HFF-Myc (cell line): ENCODE measurements at regions not wholly inside any gene's neighbourhood (a gene's known extent, or its start where the extent isn't known, plus 50 kb on each side); places are given as distances from the start of the nearest gene placed in this dataset.

Experiments
- DNase-seq: peaks from one replicate; pipeline ENCODE4 v3.0.0-alpha.2; 2011; ENCODE audit warnings: low read depth; ENCODE audit errors: extremely low read depth
- H3K4me3 ChIP-seq: replicated peaks from 2 replicates; pipeline ENCODE4 v1.5.1; 2011; ENCODE audit warnings: low read depth, mild to moderate bottlenecking, control low read depth, low read length
- TF ChIP-seq, protein P1 (sequence below): IDR thresholded peaks from 2 replicates; pipeline ENCODE4 v1.5.1; 2012; ENCODE audit warnings: mild to moderate bottlenecking, low read depth, low read length, control low read depth; ENCODE audit errors: missing control alignments

DNA sequence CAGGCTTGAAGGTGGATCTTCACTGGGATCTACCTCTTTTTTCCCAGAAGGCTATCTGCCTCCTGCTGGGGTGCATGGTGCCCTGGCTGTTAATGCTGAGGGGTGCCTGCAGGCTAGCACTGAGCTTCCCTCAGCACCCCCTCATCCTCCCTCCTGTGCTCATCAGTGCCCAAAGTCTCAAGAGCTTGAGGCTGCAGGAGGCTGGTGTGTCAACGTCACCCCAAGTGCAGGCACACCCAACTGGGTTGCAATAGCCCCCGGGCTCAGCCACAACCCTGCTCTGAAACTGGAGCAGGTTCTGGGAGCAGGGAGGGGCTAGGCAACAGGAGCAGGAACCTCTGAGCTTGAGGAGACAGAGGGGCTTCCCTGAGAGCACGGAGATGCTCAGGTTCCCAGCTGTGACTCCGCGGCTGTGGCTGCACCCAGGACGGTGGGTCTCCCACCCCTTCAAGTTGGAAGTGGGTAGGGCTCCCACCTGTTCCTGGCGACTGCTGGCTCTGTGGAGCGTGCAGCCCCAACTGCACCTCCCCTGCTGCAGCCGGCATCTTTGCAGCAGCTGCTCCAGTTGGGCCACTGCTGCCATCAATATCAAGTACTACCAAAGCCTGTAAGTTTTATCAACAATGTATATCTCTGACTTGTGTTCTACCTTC, 1266.6 kb upstream of the C9orf72 start:
- DNase-seq = no peak
- no peak overlapping the region for H3K4me3 ChIP-seq
- TF ChIP-seq, protein P1, sequence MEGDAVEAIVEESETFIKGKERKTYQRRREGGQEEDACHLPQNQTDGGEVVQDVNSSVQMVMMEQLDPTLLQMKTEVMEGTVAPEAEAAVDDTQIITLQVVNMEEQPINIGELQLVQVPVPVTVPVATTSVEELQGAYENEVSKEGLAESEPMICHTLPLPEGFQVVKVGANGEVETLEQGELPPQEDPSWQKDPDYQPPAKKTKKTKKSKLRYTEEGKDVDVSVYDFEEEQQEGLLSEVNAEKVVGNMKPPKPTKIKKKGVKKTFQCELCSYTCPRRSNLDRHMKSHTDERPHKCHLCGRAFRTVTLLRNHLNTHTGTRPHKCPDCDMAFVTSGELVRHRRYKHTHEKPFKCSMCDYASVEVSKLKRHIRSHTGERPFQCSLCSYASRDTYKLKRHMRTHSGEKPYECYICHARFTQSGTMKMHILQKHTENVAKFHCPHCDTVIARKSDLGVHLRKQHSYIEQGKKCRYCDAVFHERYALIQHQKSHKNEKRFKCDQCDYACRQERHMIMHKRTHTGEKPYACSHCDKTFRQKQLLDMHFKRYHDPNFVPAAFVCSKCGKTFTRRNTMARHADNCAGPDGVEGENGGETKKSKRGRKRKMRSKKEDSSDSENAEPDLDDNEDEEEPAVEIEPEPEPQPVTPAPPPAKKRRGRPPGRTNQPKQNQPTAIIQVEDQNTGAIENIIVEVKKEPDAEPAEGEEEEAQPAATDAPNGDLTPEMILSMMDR = no peak

DNA sequence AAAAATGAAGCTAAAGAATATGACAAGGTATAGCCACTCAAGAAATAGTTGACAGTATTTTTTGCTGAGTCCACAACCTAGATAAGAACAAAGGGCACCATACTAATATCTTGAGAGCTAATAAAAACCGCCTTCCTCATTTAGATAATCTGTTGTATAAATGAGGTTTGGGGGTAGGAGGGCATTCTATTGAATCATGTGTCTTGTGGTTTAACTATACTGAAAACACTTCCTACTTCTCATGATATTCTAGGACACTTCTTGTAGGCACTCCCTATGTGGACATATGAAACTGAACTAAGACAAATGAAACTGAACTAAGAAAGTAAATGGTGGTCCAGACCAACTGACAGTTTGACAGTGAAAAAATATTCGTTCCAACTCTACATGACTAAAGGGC, 1268.5 kb upstream of the C9orf72 start:
- TF ChIP-seq, protein P1 = no peak

DNA sequence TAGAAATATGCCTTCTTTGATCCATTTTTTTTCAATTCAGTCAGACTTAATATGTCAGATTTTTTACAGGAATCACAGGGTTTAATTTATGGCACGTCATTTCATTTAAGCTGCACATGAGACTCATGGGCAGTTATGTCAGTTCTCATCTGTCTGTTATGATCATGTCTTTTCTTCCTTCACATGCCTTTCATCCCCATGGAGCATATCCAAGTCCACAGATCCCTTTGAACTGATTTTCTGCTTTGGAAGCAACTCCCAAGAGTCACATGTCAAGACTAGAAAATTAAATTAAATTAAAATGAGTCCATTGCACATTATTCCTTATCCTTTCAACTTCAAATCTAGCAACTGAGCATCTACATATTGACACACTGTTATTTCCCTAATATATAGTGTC, 1274.0 kb upstream of the C9orf72 start:
- H3K4me3 ChIP-seq = no peak overlapping the region
- no peak for DNase-seq
- TF ChIP-seq, protein P1 = no peak

More for the DNA sequence above, 1268.5 kb upstream of the C9orf72 start:
- DNase-seq = no peak
- H3K4me3 ChIP-seq = no peak overlapping the region

DNA sequence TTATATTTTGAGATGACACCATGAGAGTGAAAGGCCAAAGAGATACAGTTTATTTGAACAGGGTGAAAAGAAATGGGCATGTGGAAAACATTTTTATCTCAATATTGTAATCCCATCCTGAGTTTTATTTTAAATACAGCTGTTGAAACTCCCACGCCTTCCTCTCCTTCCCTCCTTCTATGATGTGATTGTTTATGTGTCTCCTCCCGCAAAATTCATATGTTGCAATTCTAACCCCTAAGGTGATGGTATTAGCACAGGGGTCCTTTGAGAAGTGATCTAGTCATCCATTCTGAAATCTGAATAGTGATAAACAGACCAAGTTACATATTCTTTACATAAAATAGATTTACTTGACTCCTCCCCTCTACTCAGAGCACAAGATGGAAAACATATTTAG, 1275.4 kb upstream of the C9orf72 start:
- H3K4me3 ChIP-seq = no peak overlapping the region
- TF ChIP-seq, protein P1 = no peak
- no peak for DNase-seq

DNA sequence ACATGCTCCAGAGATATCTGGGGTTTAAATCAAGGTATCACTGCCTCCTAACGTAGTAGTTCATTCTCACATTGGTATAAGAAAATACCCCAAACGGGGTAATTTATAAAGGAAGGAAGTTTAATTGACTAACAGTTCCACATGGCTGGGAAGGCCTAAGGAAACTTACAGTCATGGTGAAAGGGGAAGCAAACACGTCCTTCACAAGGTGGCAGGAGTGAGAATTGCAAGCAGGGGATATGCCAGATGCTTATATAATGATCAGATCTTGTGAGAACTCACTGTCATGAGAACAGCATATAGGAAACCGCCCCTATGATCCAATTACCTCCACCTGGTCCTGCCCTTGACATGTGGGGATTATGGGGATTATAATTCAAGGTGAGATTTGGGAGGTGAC, 1280.2 kb upstream of the C9orf72 start:
- H3K4me3 ChIP-seq = no peak overlapping the region
- no peak for DNase-seq
- TF ChIP-seq, protein P1 = no peak

DNA sequence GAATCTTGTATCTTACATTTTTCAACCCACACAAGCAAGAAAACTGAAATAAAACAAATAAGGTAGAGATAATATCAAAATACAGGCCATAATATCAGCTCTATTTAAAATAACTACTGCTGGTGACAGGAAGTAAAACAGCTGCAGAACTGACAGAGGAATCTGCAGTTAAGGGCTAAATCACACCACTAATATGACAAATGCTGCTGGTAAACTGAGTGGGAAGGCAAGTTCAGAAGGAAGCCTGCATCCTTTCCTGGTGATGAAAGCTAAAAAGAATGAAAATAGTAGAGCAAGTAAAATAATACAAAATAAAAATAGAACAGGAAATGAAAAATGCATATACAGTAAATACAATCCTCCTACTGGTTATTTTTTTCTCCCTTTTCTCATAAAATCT, 1293.7 kb upstream of the C9orf72 start:
- no peak overlapping the region for H3K4me3 ChIP-seq
- DNase-seq = no peak
- TF ChIP-seq, protein P1 = no peak
